G401.6 (cell line): ENCODE measurements at regions not wholly inside any gene's neighbourhood (a gene's known extent, or its start where the extent isn't known, plus 50 kb on each side); places are given as distances from the start of the nearest gene placed in this dataset.

Experiments used
- FAIRE-seq: peaks from 2 replicates; lab custom pipeline; 2012; peaks lifted over from hg19 to GRCh38; lab: Jason Lieb, UNC

DNA sequence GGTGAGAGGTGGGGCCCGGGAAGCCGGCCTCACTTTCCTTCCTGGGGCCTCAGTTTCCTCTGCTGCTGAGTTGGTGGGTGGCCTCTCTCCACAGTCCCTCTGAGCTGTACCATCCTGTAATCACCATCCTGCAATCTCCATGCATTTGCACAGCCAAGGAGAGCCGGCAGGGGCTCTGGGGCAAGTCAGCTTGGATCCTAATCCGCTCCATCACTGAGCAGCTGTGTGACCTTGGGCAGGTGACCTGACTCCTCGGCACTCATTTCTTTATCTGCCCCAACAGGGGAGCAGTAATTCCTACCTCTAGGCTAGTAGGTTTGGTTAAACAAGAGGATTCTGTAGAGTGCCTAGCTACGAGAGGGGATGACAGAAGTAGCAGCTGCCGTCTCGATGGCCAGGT is 88.2 kb upstream of the ZNF618 start:
- no peak for FAIRE-seq

GRCh38 chr9:113788616-113789330 is 87.3 kb upstream of the ZNF618 start:
- FAIRE-seq: no peak

- no peak for FAIRE-seq
Measured at GRCh38 chr9:113790093-113790492, 86.0 kb upstream of the ZNF618 start.

GRCh38 chr9:113793558-113793957 is 82.6 kb upstream of the ZNF618 start:
- FAIRE-seq: no peak

DNA sequence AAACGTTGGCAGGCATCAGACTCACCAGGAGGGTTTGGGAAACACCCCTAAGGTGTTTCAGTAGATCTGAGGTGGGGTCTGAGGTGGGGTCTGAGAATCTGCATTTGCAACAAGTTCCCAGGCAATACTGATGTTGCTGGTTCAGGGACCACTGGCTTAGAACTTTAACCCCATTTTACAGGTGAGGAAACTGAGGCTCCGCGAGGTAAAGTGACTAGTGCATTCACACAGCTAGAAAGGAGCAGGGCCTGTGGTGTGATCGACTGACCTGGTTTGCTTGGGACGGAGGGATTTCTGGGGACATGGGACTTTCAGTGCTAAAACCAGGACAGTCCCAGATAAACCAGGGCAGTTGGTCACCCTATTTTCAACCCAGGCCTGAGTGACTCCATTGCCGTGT is 81.4 kb upstream of the ZNF618 start:
- no peak for FAIRE-seq

- no peak for FAIRE-seq
Measured at GRCh38 chr9:113795811-113796392, 80.2 kb upstream of the ZNF618 start.

GRCh38 chr9:113796646-113797426 is 79.3 kb upstream of the ZNF618 start:
- FAIRE-seq: no peak

DNA sequence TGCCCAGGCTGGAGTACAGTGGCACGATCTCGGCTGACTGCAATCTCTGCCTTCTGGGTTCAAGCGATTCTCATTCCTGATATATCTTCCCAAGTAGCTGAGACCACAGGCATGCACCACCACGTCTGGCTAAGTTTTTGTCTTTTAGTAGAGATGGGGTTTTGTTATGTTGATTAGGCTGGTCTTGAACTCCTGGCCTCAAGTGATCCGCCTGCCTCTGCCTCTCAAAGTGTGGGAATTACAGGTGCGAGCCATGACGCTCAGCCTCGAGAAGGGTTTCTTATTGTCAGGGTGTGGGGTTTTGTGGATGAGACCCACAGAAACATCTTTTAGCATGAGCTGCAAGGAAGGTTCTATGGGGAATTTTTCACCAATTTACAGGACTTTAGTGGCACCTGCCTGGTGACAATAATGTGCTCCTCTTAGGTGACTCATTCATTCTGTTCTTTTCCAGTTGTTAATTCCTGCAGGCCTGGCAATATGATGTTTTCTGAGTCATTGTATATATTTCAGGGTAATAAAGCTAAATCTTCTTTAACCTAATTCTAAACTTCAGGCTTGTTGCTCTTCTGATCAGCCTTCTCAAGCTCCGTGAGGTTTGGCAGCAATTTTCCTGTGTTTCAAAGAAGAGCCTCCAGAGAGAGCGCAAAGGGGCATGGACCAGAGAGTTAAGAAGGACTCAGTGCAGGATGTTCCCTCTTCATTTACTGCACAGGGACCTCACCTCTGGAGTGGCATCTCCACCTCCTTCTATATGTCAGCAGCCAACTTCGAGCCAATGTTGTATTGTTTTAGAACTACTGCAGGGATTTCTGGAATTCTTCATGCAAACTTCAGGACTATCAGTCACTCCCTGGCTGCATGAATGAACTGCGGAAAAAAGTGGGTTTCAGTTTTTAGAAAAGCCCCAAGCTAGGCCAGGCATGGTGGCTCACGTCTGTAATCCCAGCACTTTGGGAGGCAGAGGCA is 77.8 kb upstream of the ZNF618 start:
- FAIRE-seq: no peak

DNA sequence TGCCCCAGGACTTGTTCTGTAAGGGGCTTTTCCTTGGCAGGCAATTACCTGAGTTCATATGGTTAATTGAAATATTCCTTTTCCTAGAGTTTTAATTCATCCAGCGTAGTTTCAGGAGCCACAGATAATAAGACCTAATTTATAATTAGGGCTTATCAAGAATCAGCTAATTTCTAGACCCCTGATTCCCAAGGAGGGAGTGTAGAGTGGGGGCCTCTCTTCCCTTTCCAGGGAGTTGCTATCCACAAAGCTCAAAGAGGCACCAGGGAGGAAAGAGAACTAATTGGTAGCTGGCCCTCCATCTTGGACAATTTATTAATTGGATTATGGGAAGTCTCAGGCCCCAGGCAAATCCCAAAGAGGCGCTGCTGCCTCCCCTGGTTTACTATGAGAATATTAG is 75.8 kb upstream of the ZNF618 start:
- FAIRE-seq: no peak

DNA sequence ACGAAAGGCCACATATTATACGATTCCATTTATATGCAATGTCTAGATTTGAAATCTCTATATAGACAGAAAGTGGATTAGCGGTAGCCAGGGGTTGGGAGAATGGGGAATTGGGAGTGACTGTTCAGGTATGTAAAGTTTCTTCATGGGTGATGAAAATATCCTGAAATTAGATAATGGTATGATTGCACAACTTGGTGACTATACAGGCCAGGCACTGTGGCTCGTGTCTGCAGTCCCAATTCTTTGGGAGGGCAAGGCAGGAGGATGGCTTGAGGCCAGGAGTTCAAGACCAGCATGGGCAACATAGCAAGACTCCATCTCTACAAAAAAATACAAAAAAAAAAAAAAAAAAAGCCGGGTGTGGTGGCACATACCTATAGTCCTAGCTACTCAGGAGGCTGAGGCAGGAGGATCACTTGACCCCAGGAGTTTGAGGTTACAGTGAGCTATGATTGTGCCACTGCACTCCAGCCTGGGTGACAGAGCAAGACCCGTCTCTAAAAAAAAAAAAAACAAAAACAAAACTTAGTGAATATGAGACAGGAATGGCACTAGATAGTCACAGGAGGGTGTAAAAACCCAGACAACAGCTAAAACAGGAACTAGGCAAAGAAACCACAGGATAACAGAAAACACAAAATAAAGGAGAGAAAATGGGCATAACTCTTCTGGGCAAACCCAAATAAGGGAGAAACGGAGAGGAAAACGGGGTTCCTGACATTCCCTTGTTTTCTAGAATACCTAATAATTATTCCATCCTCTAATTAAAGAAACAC is 72.1 kb upstream of the ZNF618 start:
- FAIRE-seq: no peak

GRCh38 chr9:113805486-113806132 is 70.5 kb upstream of the ZNF618 start:
- FAIRE-seq: no peak

DNA sequence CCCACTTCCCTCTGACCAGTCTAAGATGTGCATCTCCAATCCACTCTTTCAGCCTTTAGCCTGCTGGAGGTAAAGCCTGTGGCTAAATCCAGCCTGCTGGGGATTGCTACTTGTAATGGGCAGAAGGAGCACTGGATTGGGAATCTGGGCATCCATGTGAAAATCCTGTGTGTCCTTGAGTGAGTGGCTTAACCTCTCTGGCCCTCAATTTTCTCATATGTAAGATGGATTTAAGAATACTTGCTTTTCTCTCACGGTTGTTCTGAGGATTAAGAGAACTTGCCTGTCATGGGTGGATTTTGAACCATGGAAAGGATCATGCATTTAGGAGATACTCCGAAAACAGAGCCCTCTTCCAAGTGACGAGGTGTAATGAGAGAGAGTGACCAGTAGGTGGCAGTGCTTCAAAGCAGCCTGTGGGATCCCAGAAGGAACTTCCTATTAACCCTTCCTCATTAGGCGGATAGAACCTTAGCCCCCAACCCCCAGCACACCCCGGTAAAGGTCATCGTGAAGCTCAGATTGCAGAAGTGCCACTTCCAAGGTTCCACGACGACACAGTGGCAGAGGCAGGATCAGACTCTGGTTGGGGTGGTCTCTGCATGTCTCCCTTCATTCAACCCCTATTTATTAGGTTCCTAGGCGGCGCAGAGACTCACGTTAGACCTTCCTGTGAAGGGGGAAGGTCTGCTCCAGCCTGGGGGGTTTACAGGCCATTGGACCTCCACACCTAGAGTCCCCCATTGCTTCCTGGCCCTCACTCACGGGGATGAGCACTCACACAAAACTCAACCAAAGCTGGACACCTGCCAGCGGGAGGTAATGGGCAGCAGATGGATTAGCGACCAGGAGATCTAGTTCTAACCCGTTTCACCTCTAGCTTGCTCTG is 68.7 kb upstream of the ZNF618 start:
- no peak for FAIRE-seq

DNA sequence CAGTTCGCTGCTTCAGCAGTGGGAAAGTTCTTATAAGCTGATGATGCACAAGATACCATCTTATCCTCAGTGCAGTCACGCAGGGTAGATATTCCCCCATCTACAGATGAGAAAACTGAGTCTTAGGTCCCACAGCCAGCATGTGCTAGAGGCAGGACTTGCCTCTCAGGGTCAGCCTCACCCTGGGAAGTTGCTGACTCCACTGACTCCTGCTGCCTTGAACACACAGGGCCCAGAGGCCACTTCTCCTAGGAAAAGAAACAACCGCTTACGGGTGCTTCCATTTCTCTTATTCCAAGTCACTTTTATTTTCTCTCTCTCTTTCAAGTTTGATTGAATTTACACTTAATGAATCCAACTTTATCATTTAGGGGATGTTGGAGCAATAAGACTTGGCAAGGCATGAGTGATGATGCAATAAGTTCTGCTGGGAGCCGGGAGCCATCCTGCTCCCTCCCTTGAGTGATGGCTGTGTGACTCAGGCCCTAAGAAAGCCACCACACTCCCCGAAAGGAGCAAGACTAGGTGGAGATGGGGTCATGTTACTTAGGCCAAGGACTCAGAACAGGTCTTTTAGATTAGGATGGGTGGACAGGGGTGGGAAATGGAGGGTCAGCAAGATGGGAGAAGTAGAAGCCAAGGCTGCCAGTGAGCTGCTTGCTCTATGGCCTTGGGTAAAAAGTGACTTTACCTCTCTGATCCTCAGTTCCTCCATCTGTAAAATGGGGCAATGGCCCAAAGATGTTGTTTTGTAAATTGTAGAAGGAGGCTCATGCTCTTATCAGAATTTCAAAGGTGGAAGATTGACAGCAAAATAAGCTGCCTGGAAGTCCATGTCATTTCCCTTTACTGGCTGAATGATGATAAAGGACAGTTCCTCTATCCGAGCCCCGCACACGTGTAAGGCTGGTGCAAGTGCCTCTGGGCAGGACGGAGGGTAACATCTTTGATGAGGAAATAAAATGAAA is 67.4 kb upstream of the ZNF618 start:
- FAIRE-seq: no peak

DNA sequence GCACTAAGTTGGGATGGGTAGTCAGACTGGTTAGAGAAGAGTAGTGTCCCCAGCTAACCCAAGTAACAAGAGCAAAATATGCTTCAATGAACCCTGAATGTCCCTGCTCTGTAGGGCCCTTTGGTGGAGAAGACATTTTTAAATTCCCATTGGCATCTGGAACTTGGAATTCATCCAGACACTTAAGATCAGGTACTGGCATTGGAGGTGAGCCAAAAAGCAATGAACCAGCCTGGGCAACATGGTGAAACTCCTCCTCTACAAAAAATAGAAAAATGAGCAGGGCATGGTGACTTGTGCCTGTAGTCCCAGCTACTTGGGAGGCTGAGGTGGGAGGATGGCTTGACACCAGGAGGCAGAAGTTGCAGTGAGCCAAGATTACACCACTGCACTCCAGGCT is 58.9 kb upstream of the ZNF618 start:
- no peak for FAIRE-seq

GRCh38 chr9:113818391-113818790 is 57.7 kb upstream of the ZNF618 start:
- FAIRE-seq: no peak

GRCh38 chr9:113822315-113822714 is 53.8 kb upstream of the ZNF618 start:
- FAIRE-seq: no peak

GRCh38 chr9:113823421-113823820 is 52.7 kb upstream of the ZNF618 start:
- no peak for FAIRE-seq
